CD4-positive, alpha-beta T cell (primary cell): ENCODE measurements at regions not wholly inside any gene's neighbourhood (a gene's known extent, or its start where the extent isn't known, plus 50 kb on each side); places are given as distances from the start of the nearest gene placed in this dataset.

ENCODE experiments used
- ATAC-seq: fragments of 200-7000 bp; cut with Tn5 transposase; one replicate; pipeline ENCODE4 v1.10.0; 2022; ENCODE audit warnings: mild to moderate bottlenecking; ENCODE audit not compliant: poor library complexity
- CTCF ChIA-PET: fragments of 350-600 bp; sonication (Branson Sonifier 250); formaldehyde crosslinking; loops from one replicate; lab custom pipeline; 2021; ENCODE audit warnings: antibody characterized with exemption, inconsistent platforms; lab: Charles Lee
- POLR2A ChIA-PET: fragments of 350-600 bp; sonication (Branson Sonifier 250); formaldehyde crosslinking; loops from one replicate; lab custom pipeline; 2021; ENCODE audit warnings: antibody characterized with exemption, inconsistent platforms; lab: Charles Lee
- DNase-seq, 14 experiments: peaks; one replicate each; pipeline ENCODE4 v3.0.0-alpha.2; 2013 to 2020; ENCODE audit warnings: mixed read lengths in 2 of 14
- H3K27ac ChIP-seq, 2 donors: one replicate each; pipeline versions ENCODE4 v1.5.1 to v1.7.0; 2013; ENCODE audit warnings: low read length in 2 of 2, low read depth in 1 of 2, mild to moderate bottlenecking in 1 of 2
- H3K27me3 ChIP-seq, 2 experiments: 1 replicate in 1 of 2; 2 replicates in 1 of 2; pipeline versions ENCODE4 v1.6.1 to v1.7.0; 2013; ENCODE audit warnings: low read length in 2 of 2, control low read depth in 1 of 2, mild to moderate bottlenecking in 1 of 2, moderate library complexity in 1 of 2; ENCODE audit not compliant: insufficient read depth in 2 of 2, control insufficient read depth in 1 of 2
- H3K36me3 ChIP-seq: one replicate; pipeline ENCODE4 v1.6.1; 2013; ENCODE audit warnings: low read length, control low read depth; ENCODE audit not compliant: insufficient read depth
- H3K4me1 ChIP-seq: one replicate; pipeline ENCODE4 v1.6.1; 2013; ENCODE audit warnings: low read length, control low read depth; ENCODE audit not compliant: insufficient read depth
- H3K4me3 ChIP-seq: one replicate; pipeline ENCODE4 v1.5.1; 2013; ENCODE audit warnings: mild to moderate bottlenecking, low read length, moderate library complexity
- H3K9me3 ChIP-seq, 2 experiments: 1 replicate in 1 of 2; 2 replicates in 1 of 2; pipeline versions ENCODE4 v1.6.1 to v1.7.0; 2013; ENCODE audit warnings: low read length in 2 of 2, mild to moderate bottlenecking in 2 of 2, control low read depth in 1 of 2, moderate library complexity in 1 of 2; ENCODE audit not compliant: control insufficient read depth in 1 of 2, insufficient read depth in 1 of 2
- H3K27ac Mint-ChIP-seq: one replicate; pipeline ENCODE4 v1.8.0; 2020; ENCODE audit warnings: mixed read lengths
- H3K27me3 Mint-ChIP-seq: one replicate; pipeline ENCODE4 v1.8.0; 2021; ENCODE audit warnings: mixed read lengths
- H3K36me3 Mint-ChIP-seq: one replicate; pipeline ENCODE4 v1.8.0; 2021; ENCODE audit warnings: low read depth, mixed read lengths
- H3K4me1 Mint-ChIP-seq: one replicate; pipeline ENCODE4 v1.8.0; 2021; ENCODE audit warnings: low read depth, mixed read lengths
- H3K4me3 Mint-ChIP-seq: one replicate; pipeline ENCODE4 v1.8.0; 2020; ENCODE audit warnings: mild to moderate bottlenecking, mixed read lengths
- H3K9me3 Mint-ChIP-seq: one replicate; pipeline ENCODE4 v1.8.0; 2020; ENCODE audit warnings: mixed read lengths
- CTCF ChIP-seq: fragments of 200-600 bp; IDR thresholded peaks from one replicate; pipeline ENCODE4 v1.8.0; 2022; ENCODE audit warnings: antibody characterized with exemption, mild to moderate bottlenecking
- intact Hi-C, 2 experiments: fragments of 100-400 bp; cut with DNase I in 1 of 2; cut with micrococcal nuclease in 1 of 2; formaldehyde crosslinking; loops; one replicate each; pipeline versions ENCODE4 v1.15.1 to v1.9.0; 2023 to 2025; cut with DNase I, micrococcal nuclease

DNA sequence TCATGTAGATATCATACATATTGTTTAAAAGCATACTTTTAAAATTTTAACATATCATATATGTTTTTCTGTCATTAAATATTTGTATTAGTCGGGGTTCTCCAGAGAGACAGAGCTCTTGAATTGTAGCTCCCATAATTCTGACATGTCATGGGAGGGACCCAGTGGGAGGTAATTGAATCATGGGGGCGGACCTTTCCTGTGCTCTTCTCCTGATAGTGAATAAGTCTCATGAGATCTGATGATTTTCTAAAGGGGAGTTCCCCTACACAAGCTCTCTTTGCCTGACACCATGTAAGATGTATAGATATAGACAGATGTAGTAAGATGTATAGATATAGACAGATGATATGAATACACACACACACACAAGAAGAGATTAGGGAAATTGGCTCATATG lies 161.2 kb upstream of the ABI3BP start:
- CTCF ChIA-PET, result no interaction called here
- no peak for TF ChIP-seq CTCF
- H3K36me3 Mint-ChIP-seq, result no peaks in the 10 kb centered on the region

DNA sequence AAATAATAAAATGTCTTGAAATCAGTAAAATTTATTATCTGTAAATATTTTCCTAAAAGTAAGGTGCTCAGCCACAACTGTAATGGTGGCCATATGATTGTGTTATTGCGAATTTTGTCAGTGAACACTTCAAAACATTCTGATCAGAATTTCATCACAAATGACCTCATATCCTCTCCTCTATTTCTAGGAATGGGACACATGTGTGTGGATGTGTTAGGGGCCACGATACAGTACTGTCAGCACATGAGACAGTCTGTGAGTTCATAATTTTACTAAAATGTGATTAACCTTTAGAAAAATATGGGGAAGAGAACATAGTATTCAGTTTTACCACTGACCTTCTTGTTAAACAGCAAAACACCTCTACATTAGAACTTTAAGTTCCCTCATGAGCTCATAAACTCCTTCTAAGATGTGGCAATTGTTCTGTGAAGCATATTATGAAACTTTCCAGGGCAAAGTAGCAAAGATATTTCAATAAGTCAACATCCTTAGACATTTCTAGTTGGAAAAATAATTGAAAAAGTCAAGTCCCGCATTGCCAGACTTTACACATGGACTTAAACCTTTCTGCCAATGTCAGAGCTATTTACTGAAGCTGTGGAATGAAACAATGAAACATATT lies 158.2 kb upstream of the ABI3BP start:
- DNase-seq, result no peak
- Mint-ChIP-seq H3K27ac (no peak overlapping the region), H3K9me3 (no peaks in the 10 kb centered on the region), H3K36me3 (no peaks in the 10 kb centered on the region), H3K4me3 (no peak overlapping the region), H3K4me1 (no peaks in the 10 kb centered on the region), H3K27me3 (peaks cover 37% of the 10 kb centered on the region)
- ChIA-PET CTCF (no interaction called here), POLR2A (no interaction called here)
- ATAC-seq, result no peak
- intact Hi-C loops, result no loop called here
- no peaks in the 10 kb centered on the region for H3K9me3 ChIP-seq
- H3K4me1 ChIP-seq, result no peaks in the 10 kb centered on the region
- H3K4me3 ChIP-seq, result no peak overlapping the region
- H3K36me3 ChIP-seq, result no peaks in the 10 kb centered on the region
- H3K27me3 ChIP-seq, result peaks cover 2 to 15% of the 10 kb centered on the region in 2 experiments
- no peak for TF ChIP-seq CTCF
- H3K27ac ChIP-seq, result no peak overlapping the region

More for the DNA sequence above, 161.2 kb upstream of the ABI3BP start:
- Mint-ChIP-seq H3K27ac (no peak overlapping the region), H3K27me3 (peaks cover 24% of the 10 kb centered on the region), H3K4me1 (no peaks in the 10 kb centered on the region), H3K9me3 (no peaks in the 10 kb centered on the region), H3K4me3 (no peak overlapping the region)
- Histone ChIP-seq H3K4me1 (no peaks in the 10 kb centered on the region), H3K36me3 (no peaks in the 10 kb centered on the region), H3K27ac (no peak overlapping the region), H3K27me3 (peaks cover 0 to 12% of the 10 kb centered on the region in 2 experiments), H3K4me3 (no peak overlapping the region), H3K9me3 (no peaks in the 10 kb centered on the region)
- DNase-seq (no peak), ATAC-seq (no peak)
- intact Hi-C loops, result no loop called here
- POLR2A ChIA-PET, result no interaction called here

- Mint-ChIP-seq H3K27me3 (peaks cover 32% of the 10 kb centered on the region), H3K36me3 (no peaks in the 10 kb centered on the region), H3K27ac (no peak overlapping the region), H3K4me1 (no peaks in the 10 kb centered on the region), H3K9me3 (no peaks in the 10 kb centered on the region), H3K4me3 (no peak overlapping the region)
- H3K4me1 ChIP-seq, result no peaks in the 10 kb centered on the region
- H3K27ac ChIP-seq, result no peak overlapping the region
- peaks cover 2 to 15% of the 10 kb centered on the region in 2 experiments for H3K27me3 ChIP-seq
- ATAC-seq (no peak), DNase-seq (no peak)
- intact Hi-C loops, result no loop called here
- POLR2A ChIA-PET, result no interaction called here
- H3K36me3 ChIP-seq, result no peaks in the 10 kb centered on the region
- no peak overlapping the region for H3K4me3 ChIP-seq
- TF ChIP-seq CTCF, result no peak
- CTCF ChIA-PET, result no interaction called here
- no peaks in the 10 kb centered on the region for H3K9me3 ChIP-seq
These were observed 157.3 kb upstream of the ABI3BP start for GRCh38 chr3:101150504-101150903.
